GM19468 (cell line): ENCODE measurements at regions not wholly inside any gene's neighbourhood (a gene's known extent, or its start where the extent isn't known, plus 50 kb on each side); places are given as distances from the start of the nearest gene placed in this dataset.

Experiments
- ATAC-seq: cut with Tn5 transposase; IDR thresholded peaks from one replicate; pipeline ENCODE4 v1.9.1; 2021; ENCODE audit warnings: mild to moderate bottlenecking, moderate library complexity, moderate number of reproducible peaks; ENCODE audit not compliant: unreplicated experiment; ENCODE audit errors: extremely low read depth

GRCh38 chr5:124649491-124650146 lies 96.8 kb downstream of the ZNF608 start:
- peak; percentile 81 for ATAC-seq

GRCh38 chr5:124648902-124649467 lies 97.5 kb downstream of the ZNF608 start:
- ATAC-seq = no peak

DNA sequence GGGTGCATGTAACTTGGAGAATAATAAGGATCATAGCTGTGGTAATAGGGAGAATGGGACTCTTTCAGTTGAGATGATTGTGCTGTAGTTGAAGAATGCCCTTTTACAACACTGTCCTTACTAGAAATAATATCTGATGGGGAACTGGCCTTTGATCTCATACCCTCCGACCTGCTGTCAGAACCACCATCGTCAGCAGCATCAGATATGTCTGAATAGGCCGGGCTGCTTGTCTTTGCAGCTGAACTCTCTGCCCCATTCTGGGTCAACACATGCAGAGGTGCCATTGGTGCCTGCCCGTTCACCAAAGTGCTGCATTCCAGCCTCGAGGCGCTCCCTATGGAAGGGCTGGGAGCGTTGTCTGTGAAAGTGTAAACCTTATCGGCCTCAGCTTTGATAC lies 99.1 kb downstream of the ZNF608 start:
- no peak for ATAC-seq

GRCh38 chr5:124645396-124645795 lies 101.0 kb downstream of the ZNF608 start:
- ATAC-seq = no peak

DNA sequence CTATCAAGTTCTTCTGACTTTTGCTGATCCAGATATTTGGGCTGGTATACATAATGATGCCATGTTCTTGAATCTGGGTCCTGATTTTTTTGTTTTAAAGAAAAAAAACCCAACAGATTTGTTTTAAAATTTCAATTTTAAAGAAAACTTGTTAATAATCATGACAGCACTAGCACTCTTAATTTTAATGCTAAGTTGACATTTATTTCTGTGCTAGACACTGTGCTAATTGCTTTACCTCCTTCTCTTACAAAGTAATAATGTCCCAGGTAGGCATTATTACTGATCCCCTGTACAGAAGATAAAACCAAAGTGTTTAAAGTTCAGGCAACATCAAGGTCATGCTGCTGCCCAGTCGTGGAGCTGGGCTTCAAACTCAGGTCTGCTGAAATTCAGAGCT lies 101.9 kb downstream of the ZNF608 start:
- no peak for ATAC-seq

GRCh38 chr5:124644138-124644537 lies 102.3 kb downstream of the ZNF608 start:
- ATAC-seq = no peak

- no peak for ATAC-seq
These were observed 103.1 kb downstream of the ZNF608 start for GRCh38 chr5:124643336-124643735.

DNA sequence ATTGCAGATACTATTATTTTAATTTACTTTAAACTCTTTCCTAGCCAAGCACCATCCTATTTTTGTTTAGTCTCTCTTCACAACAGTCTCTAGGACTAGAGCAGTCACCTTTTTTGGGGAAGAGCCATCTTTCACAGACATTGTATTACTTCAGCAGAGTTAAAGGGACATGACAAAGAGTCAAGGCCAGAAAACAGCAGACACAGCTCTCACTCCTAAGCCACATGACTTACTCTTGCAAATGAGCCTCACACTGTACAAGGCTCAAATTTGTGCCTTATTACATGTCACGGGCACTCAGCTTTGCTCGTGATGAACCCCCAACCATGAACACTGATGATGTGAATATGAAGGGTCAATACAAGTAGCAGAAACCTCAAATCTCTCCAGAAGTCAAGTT lies 104.3 kb downstream of the ZNF608 start:
- no peak for ATAC-seq

DNA sequence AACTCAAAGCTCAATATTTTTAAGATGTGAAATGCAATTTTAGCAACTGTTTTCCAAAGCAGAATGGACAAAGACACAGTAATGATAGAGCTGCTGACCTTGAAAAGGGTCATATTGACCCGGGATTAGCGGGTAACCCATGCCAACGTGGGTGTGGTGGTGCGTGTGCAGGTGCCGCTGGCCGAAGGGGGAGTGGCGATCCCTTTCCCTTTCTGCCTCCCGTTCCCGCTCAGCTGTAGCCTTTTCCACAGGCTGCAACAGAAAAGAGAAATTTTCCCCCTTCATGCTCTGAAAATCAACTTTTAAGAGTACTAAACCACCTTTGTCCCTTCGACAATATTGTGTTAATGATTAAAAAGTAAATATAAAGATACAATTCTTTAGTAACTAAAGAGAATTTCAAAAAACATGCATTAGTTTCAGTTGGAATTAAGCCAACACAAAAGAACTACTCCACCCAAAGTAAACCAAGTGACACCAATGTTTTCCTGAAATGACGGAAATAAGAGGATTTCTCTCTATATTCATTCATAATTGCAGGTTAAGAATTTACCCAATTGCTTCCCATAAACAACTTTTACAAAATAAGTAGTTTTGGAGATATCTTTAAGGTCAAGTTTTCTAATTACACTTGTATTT lies 105.2 kb downstream of the ZNF608 start:
- no peak for ATAC-seq

GRCh38 chr5:124639095-124639665 lies 107.3 kb downstream of the ZNF608 start:
- no peak for ATAC-seq

GRCh38 chr5:124637011-124637410 lies 109.4 kb downstream of the ZNF608 start:
- ATAC-seq = no peak

- ATAC-seq = no peak
These were observed 111.6 kb downstream of the ZNF608 start for GRCh38 chr5:124634741-124635323.

GRCh38 chr5:124634228-124634739 lies 112.2 kb downstream of the ZNF608 start:
- no peak for ATAC-seq

- ATAC-seq = no peak
These were observed 113.2 kb downstream of the ZNF608 start for GRCh38 chr5:124633209-124633608.

DNA sequence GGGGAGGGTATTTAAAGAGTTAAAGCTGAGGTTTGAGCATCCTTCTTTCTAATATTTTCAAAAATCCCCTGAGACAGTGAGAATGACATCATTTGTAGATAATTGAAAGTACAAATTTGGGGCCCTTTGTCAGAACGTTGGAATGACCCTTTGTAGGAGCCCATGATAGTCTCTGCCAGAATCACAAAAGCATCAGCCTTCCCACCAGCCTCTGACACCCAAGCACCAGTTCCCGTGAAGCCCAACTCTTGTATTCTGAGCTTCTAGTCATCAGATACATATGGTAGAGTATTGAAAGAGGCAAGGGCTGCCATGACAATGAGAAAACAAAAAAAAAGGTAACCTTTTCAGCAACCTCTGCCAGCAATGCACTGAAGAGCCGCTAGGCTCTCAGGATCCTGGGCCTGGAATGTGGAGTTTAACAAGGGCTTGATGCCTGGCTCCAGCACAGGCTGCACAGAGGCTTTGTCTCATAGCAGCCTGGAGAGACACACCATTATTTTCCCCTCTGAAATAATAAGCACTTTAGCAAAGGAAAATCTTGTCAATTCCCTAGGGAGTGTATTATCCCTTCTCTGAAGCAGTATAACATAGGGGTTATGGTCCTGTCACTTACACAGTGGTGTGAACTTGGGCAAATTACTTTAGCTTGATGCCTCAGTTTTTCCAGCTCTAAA lies 114.4 kb downstream of the ZNF608 start:
- ATAC-seq = no peak

GRCh38 chr5:124630767-124631704 lies 115.4 kb downstream of the ZNF608 start:
- no peak for ATAC-seq

DNA sequence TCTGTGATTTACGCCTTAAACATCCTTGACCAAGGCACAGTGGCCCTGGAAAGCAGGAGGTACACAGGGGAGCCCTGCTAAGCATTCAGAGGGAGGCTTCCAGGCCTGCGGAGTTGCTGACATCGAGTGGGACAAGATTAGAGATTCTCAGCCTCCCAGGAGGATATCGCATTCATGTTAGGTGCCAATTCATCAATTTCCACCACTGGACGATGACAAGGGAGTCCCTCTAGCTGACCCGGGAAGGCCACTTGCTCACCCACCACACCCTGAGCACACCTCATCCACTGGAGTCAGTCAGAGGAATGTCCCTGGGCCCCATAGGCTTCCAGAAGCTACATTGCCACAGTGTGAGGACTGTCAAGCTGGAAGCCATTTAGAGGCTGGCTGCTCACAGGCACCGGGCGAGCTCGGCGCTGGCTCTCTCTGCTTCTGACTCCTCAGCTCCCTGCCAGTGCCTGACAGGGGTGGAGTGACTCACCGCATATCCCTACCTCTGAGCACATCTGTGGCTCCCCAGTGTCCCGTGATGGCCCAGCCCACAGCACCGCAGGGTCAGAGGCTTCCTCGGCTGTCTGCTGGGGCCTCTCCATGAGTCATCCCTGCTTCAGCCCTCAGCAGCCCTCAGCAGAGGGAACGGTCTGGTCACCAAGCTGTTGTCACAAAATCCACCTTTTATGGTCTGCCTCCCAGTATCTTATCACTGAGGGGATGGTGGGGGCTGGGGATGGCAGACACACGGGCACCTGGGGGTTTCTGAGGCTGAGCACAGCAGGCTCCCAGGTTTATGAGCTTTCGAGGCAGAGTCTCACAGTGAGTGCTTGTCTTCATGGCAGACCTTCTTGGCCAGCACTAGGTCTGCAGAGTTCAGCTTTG lies 117.5 kb downstream of the ZNF608 start:
- no peak for ATAC-seq
